Smooth muscle cell (in vitro differentiated cells): ENCODE measurements at regions not wholly inside any gene's neighbourhood (a gene's known extent, or its start where the extent isn't known, plus 50 kb on each side); places are given as distances from the start of the nearest gene placed in this dataset.

Source experiments
- DNase-seq: peaks from one replicate; lab custom pipeline; 2025; ENCODE audit not compliant: unreplicated experiment; lab: John Stamatoyannopoulos, UW
- H2AFZ ChIP-seq: fragments of 200-600 bp; sonication (generic); 2 replicates; pipeline ENCODE4 v1.6.0; 2016; ENCODE audit warnings: antibody characterized with exemption, low read depth, mild to moderate bottlenecking
- H3F3A ChIP-seq: fragments of 200-600 bp; sonication (generic); 2 replicates; pipeline ENCODE4 v1.6.0; 2017; ENCODE audit warnings: antibody characterized with exemption, low read depth
- H3K27ac ChIP-seq: fragments of 200-600 bp; sonication (generic); 2 replicates; pipeline ENCODE4 v1.5.1; 2016; ENCODE audit warnings: low read depth, mild to moderate bottlenecking
- H3K27me3 ChIP-seq: fragments of 200-600 bp; sonication (generic); 2 replicates; pipeline ENCODE4 v1.6.1; 2016; ENCODE audit warnings: low read depth, mild to moderate bottlenecking
- H3K36me3 ChIP-seq: fragments of 200-600 bp; sonication (generic); 2 replicates; pipeline ENCODE4 v1.5.1; 2016; ENCODE audit warnings: low read depth
- H3K4me1 ChIP-seq: fragments of 200-600 bp; sonication (generic); 2 replicates; pipeline ENCODE4 v1.5.1; 2016; ENCODE audit warnings: low read depth
- H3K4me2 ChIP-seq: fragments of 200-600 bp; sonication (generic); 2 replicates; pipeline ENCODE4 v1.6.0; 2016; ENCODE audit warnings: mild to moderate bottlenecking
- H3K4me3 ChIP-seq: fragments of 200-600 bp; sonication (generic); 2 replicates; pipeline ENCODE4 v1.5.1; 2016; ENCODE audit warnings: mild to moderate bottlenecking
- H3K79me2 ChIP-seq: fragments of 200-600 bp; sonication (generic); 2 replicates; pipeline ENCODE4 v1.6.0; 2016; ENCODE audit warnings: low read depth, mild to moderate bottlenecking
- H3K9ac ChIP-seq: fragments of 200-600 bp; sonication (generic); 2 replicates; pipeline ENCODE4 v1.6.0; 2016; ENCODE audit warnings: low read depth
- H3K9me3 ChIP-seq: fragments of 200-600 bp; sonication (generic); replicated peaks from 2 replicates; pipeline ENCODE4 v1.5.1; 2016; ENCODE audit warnings: low read depth
- H4K20me1 ChIP-seq: fragments of 200-600 bp; sonication (generic); 2 replicates; pipeline ENCODE4 v1.6.0; 2016; ENCODE audit warnings: low read depth
- WGBS: methylation state at CpG from one replicate; pipeline ENCODE4 v1.1.7; 2016; ENCODE audit warnings: low lambda C conversion rate; 5-methylcytosine and 5-hydroxymethylcytosine counted together
- TF ChIP-seq, protein P1 (sequence below): fragments of 200-600 bp; sonication (generic); IDR thresholded peaks from 2 replicates; pipeline ENCODE4 v1.5.1; 2017; ENCODE audit warnings: borderline replicate concordance, mild to moderate bottlenecking, antibody characterized with exemption; ENCODE audit not compliant: insufficient read depth, poor library complexity, severe bottlenecking

GRCh38 chr4:126207910-126208309 is 893.2 kb downstream of the FAT4 start:
- Histone ChIP-seq H3K9ac (no peak overlapping the region), H3K79me2 (no peaks in the 10 kb centered on the region), H3K4me3 (no peak overlapping the region), H3F3A (no peaks in the 10 kb centered on the region), H4K20me1 (no peaks in the 10 kb centered on the region), H3K27me3 (no peaks in the 10 kb centered on the region), H3K4me1 (no peaks in the 10 kb centered on the region), H3K9me3 (no peaks in the 10 kb centered on the region), H3K4me2 (no peak overlapping the region), H3K27ac (no peak overlapping the region), H3K36me3 (no peaks in the 10 kb centered on the region), H2AFZ (no peak overlapping the region)
- DNase-seq: no peak
- WGBS: 99% methylated on average over 3 of the region's 3 CpGs
- TF ChIP-seq, protein P1, sequence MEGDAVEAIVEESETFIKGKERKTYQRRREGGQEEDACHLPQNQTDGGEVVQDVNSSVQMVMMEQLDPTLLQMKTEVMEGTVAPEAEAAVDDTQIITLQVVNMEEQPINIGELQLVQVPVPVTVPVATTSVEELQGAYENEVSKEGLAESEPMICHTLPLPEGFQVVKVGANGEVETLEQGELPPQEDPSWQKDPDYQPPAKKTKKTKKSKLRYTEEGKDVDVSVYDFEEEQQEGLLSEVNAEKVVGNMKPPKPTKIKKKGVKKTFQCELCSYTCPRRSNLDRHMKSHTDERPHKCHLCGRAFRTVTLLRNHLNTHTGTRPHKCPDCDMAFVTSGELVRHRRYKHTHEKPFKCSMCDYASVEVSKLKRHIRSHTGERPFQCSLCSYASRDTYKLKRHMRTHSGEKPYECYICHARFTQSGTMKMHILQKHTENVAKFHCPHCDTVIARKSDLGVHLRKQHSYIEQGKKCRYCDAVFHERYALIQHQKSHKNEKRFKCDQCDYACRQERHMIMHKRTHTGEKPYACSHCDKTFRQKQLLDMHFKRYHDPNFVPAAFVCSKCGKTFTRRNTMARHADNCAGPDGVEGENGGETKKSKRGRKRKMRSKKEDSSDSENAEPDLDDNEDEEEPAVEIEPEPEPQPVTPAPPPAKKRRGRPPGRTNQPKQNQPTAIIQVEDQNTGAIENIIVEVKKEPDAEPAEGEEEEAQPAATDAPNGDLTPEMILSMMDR: no peak

DNA sequence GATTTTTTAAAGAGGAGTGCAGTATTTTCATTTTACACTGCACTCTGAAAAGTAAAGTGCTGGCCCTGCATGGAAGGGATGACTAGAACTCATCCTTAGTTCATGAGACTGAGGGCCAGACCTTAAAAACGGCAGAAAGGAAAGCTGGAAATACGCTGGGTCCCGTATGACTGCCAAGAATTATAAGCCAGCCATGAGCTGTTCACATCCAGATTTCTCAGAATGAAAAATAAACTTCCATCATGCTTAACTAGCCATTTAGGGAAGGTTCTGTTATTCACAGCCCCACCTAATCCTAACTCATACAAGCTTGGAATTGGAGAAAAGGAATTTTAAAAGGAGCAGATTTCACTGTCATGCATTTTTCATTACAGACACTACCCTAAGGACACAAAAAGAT is 894.4 kb downstream of the FAT4 start:
- H2AFZ ChIP-seq: peak overlapping the region; percentile 74
- WGBS: 92% methylated on average over 3 of the region's 3 CpGs

GRCh38 chr4:126213996-126214395 is 899.2 kb downstream of the FAT4 start:
- peak overlapping the region; percentile 26 for H2AFZ ChIP-seq
- no peak overlapping the region for H3K9ac ChIP-seq
- no peak for DNase-seq
- no peaks in the 10 kb centered on the region for H3F3A ChIP-seq
- H3K4me2 ChIP-seq: no peak overlapping the region
- H3K36me3 ChIP-seq: no peaks in the 10 kb centered on the region
- no peaks in the 10 kb centered on the region for H3K4me1 ChIP-seq
- H4K20me1 ChIP-seq: no peaks in the 10 kb centered on the region
- TF ChIP-seq, protein P1: no peak
- WGBS: 92% methylated on average over 3 of the region's 3 CpGs
- no peak overlapping the region for H3K4me3 ChIP-seq
- no peaks in the 10 kb centered on the region for H3K9me3 ChIP-seq
- no peak overlapping the region for H3K27ac ChIP-seq
- no peaks in the 10 kb centered on the region for H3K79me2 ChIP-seq
- H3K27me3 ChIP-seq: no peaks in the 10 kb centered on the region

More for the DNA sequence above, 894.4 kb downstream of the FAT4 start:
- no peaks in the 10 kb centered on the region for H4K20me1 ChIP-seq
- H3F3A ChIP-seq: no peaks in the 10 kb centered on the region
- DNase-seq: no peak
- no peaks in the 10 kb centered on the region for H3K79me2 ChIP-seq
- H3K9me3 ChIP-seq: no peaks in the 10 kb centered on the region
- H3K27ac ChIP-seq: no peak overlapping the region
- H3K9ac ChIP-seq: no peak overlapping the region
- TF ChIP-seq, protein P1: no peak
- H3K27me3 ChIP-seq: no peaks in the 10 kb centered on the region
- no peaks in the 10 kb centered on the region for H3K36me3 ChIP-seq
- H3K4me3 ChIP-seq: no peak overlapping the region
- no peak overlapping the region for H3K4me2 ChIP-seq
- no peaks in the 10 kb centered on the region for H3K4me1 ChIP-seq

GRCh38 chr4:126215759-126216158 is 901.0 kb downstream of the FAT4 start:
- H3K9me3 ChIP-seq: no peaks in the 10 kb centered on the region
- no peak overlapping the region for H3K9ac ChIP-seq
- H3K27me3 ChIP-seq: no peaks in the 10 kb centered on the region
- H4K20me1 ChIP-seq: no peaks in the 10 kb centered on the region
- no peaks in the 10 kb centered on the region for H3K79me2 ChIP-seq
- no peak overlapping the region for H3K4me2 ChIP-seq
- H3F3A ChIP-seq: no peaks in the 10 kb centered on the region
- H3K4me3 ChIP-seq: no peak overlapping the region
- H2AFZ ChIP-seq: no peak overlapping the region
- no peaks in the 10 kb centered on the region for H3K4me1 ChIP-seq
- WGBS: 90% methylated on average over 1 of the region's 1 CpG
- no peak for DNase-seq
- H3K27ac ChIP-seq: no peak overlapping the region
- TF ChIP-seq, protein P1: no peak
- no peaks in the 10 kb centered on the region for H3K36me3 ChIP-seq
